PC-9 (cell line): ENCODE measurements at regions not wholly inside any gene's neighbourhood (a gene's known extent, or its start where the extent isn't known, plus 50 kb on each side); places are given as distances from the start of the nearest gene placed in this dataset.

Source experiments
- CTCF ChIP-seq: fragments of 200-600 bp; sonication (generic); conservative IDR thresholded peaks from 2 replicates; pipeline ENCODE4 v1.6.1; 2017; ENCODE audit warnings: mixed run types, antibody characterized with exemption, mild to moderate bottlenecking, moderate library complexity
- EZH2 ChIP-seq: fragments of 200-600 bp; sonication (generic); IDR thresholded peaks from 2 replicates; pipeline ENCODE4 v1.8.0; 2017; ENCODE audit warnings: antibody characterized with exemption, low read depth

- TF ChIP-seq EZH2 (no peak), CTCF (no peak)
These were observed 585.8 kb upstream of the FAT1 start for GRCh38 chr4:187309456-187309855.
